Thymus (tissue), 11 donors: ENCODE measurements at regions not wholly inside any gene's neighbourhood (a gene's known extent, or its start where the extent isn't known, plus 50 kb on each side); places are given as distances from the start of the nearest gene placed in this dataset.

Experiments used
- DNase-seq, 9 donors: peaks; one replicate each; pipeline ENCODE4 v3.0.0-alpha.2; 2013; ENCODE audit warnings: low spot score in 9 of 9, low read depth in 6 of 9, missing footprints in 1 of 9
- H3K27ac ChIP-seq, 2 donors: one replicate each; pipeline ENCODE4 v1.5.1; 2013; ENCODE audit warnings: control low read depth in 1 of 2, low read depth in 1 of 2, low read length in 1 of 2, mild to moderate bottlenecking in 1 of 2, moderate library complexity in 1 of 2
- H3K27me3 ChIP-seq, 2 donors: one replicate each; pipeline ENCODE4 v1.5.1; 2013; ENCODE audit warnings: low read length in 1 of 2; ENCODE audit not compliant: control insufficient read depth in 2 of 2, insufficient read depth in 1 of 2
- H3K36me3 ChIP-seq, 2 donors: one replicate each; pipeline ENCODE4 v1.5.1; 2013; ENCODE audit warnings: low read length in 1 of 2, mild to moderate bottlenecking in 1 of 2, moderate library complexity in 1 of 2; ENCODE audit not compliant: control insufficient read depth in 2 of 2, insufficient read depth in 2 of 2
- H3K4me1 ChIP-seq, 2 donors: one replicate each; pipeline ENCODE4 v1.5.1; 2013; ENCODE audit warnings: low read length in 2 of 2; ENCODE audit not compliant: control insufficient read depth in 2 of 2, insufficient read depth in 2 of 2
- H3K4me3 ChIP-seq, 2 donors: one replicate each; pipeline ENCODE4 v1.5.1; 2013; ENCODE audit warnings: low read length in 2 of 2, control low read depth in 1 of 2, mild to moderate bottlenecking in 1 of 2
- H3K9me3 ChIP-seq, 2 donors: one replicate each; pipeline ENCODE4 v1.5.1; 2013; ENCODE audit warnings: low read length in 1 of 2, mild to moderate bottlenecking in 1 of 2; ENCODE audit not compliant: control insufficient read depth in 2 of 2, insufficient read depth in 1 of 2
- WGBS: extraction: QIAGEN DNeasy Blood & Tissue Kit; methylation state at CpG from one replicate; pipeline ENCODE4 v1.1.7; 2013; 5-methylcytosine and 5-hydroxymethylcytosine counted together
- donor health status: healthy.

GRCh38 chr4:138902705-138903104 is 112.9 kb upstream of the NOCT start:
- Histone ChIP-seq H3K9me3 (no peaks in the 10 kb centered on the region), H3K27me3 (no peaks in the 10 kb centered on the region), H3K27ac (no peak overlapping the region), H3K36me3 (no peaks in the 10 kb centered on the region), H3K4me3 (no peak overlapping the region), H3K4me1 (no peaks in the 10 kb centered on the region)
- no peak for DNase-seq
- WGBS, result 89% methylated on average over 3 of the region's 3 CpGs

GRCh38 chr4:138901177-138901576 is 114.4 kb upstream of the NOCT start:
- no peak for DNase-seq
- H3K4me1 ChIP-seq, result no peaks in the 10 kb centered on the region
- no peak overlapping the region for H3K4me3 ChIP-seq
- WGBS, result 98% methylated on average over 4 of the region's 4 CpGs
- H3K27ac ChIP-seq, result no peak overlapping the region
- H3K27me3 ChIP-seq, result no peaks in the 10 kb centered on the region
- no peaks in the 10 kb centered on the region for H3K9me3 ChIP-seq
- no peaks in the 10 kb centered on the region for H3K36me3 ChIP-seq

- no peaks in the 10 kb centered on the region for H3K27me3 ChIP-seq
- no peak overlapping the region for H3K27ac ChIP-seq
- no peak for DNase-seq
- H3K9me3 ChIP-seq, result no peaks in the 10 kb centered on the region
- no peaks in the 10 kb centered on the region for H3K36me3 ChIP-seq
- 90% methylated on average over 3 of the region's 3 CpGs for WGBS
- no peak overlapping the region for H3K4me3 ChIP-seq
- no peaks in the 10 kb centered on the region for H3K4me1 ChIP-seq
These were observed 115.6 kb upstream of the NOCT start for GRCh38 chr4:138899999-138900398.

- H3K27ac ChIP-seq, result no peak overlapping the region
- no peaks in the 10 kb centered on the region for H3K9me3 ChIP-seq
- no peak overlapping the region for H3K4me3 ChIP-seq
- H3K36me3 ChIP-seq, result no peaks in the 10 kb centered on the region
- no peaks in the 10 kb centered on the region for H3K4me1 ChIP-seq
- 91% methylated on average over 2 of the region's 2 CpGs for whole genome bisulfite sequencing
- no peak for DNase-seq
- no peaks in the 10 kb centered on the region for H3K27me3 ChIP-seq
These were observed 117.3 kb upstream of the NOCT start for GRCh38 chr4:138898282-138898681.

- no peak overlapping the region for H3K27ac ChIP-seq
- no peaks in the 10 kb centered on the region for H3K4me1 ChIP-seq
These were observed 117.8 kb upstream of the NOCT start for GRCh38 chr4:138897811-138898226.

GRCh38 chr4:138894709-138895108 is 120.9 kb upstream of the NOCT start:
- Histone ChIP-seq H3K36me3 (no peaks in the 10 kb centered on the region), H3K4me1 (no peaks in the 10 kb centered on the region), H3K4me3 (no peak overlapping the region), H3K9me3 (no peaks in the 10 kb centered on the region), H3K27me3 (no peaks in the 10 kb centered on the region), H3K27ac (no peak overlapping the region)
- no peak for DNase-seq
- 92% methylated on average over 1 of the region's 1 CpG for WGBS

More at GRCh38 chr4:138897811-138898226, 117.8 kb upstream of the NOCT start:
- WGBS, result 89% methylated on average over 2 of the region's 2 CpGs
- no peaks in the 10 kb centered on the region for H3K36me3 ChIP-seq
- H3K9me3 ChIP-seq, result no peaks in the 10 kb centered on the region
- no peaks in the 10 kb centered on the region for H3K27me3 ChIP-seq
- DNase-seq, result no peak
- H3K4me3 ChIP-seq, result no peak overlapping the region

GRCh38 chr4:138894011-138894410 is 121.6 kb upstream of the NOCT start:
- Histone ChIP-seq H3K4me3 (no peak overlapping the region), H3K36me3 (no peaks in the 10 kb centered on the region), H3K4me1 (no peaks in the 10 kb centered on the region), H3K27ac (no peak overlapping the region), H3K27me3 (no peaks in the 10 kb centered on the region), H3K9me3 (no peaks in the 10 kb centered on the region)
- DNase-seq, result no peak

- Histone ChIP-seq H3K36me3 (no peaks in the 10 kb centered on the region), H3K27me3 (no peaks in the 10 kb centered on the region), H3K27ac (no peak overlapping the region), H3K4me3 (no peak overlapping the region), H3K9me3 (no peaks in the 10 kb centered on the region), H3K4me1 (no peaks in the 10 kb centered on the region)
- DNase-seq, result no peak
- WGBS, result 96% methylated on average over 13 of the region's 13 CpGs
These were observed 122.8 kb upstream of the NOCT start for GRCh38 chr4:138892483-138893407.

GRCh38 chr4:138891631-138892031 is 124.0 kb upstream of the NOCT start:
- no peaks in the 10 kb centered on the region for H3K9me3 ChIP-seq
- no peaks in the 10 kb centered on the region for H3K27me3 ChIP-seq
- H3K4me3 ChIP-seq, result no peak overlapping the region
- H3K4me1 ChIP-seq, result no peaks in the 10 kb centered on the region
- H3K27ac ChIP-seq, result no peak overlapping the region
- no peaks in the 10 kb centered on the region for H3K36me3 ChIP-seq
- 94% methylated on average over 6 of the region's 6 CpGs for WGBS
- DNase-seq, result no peak
